T-helper 1 cell treated with Interleukin-12 subunit alpha and Interleukin-12 subunit beta and Interleukin-4 antibody, amounts not matched to agents 30 μg/mL and 1 μg/mL, for 36 hours (primary cell): ENCODE measurements at regions not wholly inside any gene's neighbourhood (a gene's known extent, or its start where the extent isn't known, plus 50 kb on each side); places are given as distances from the start of the nearest gene placed in this dataset.

Experiments used
- H3K27ac Mint-ChIP-seq: one replicate; pipeline ENCODE4 v1.8.0; 2021; ENCODE audit warnings: mild to moderate bottlenecking, mixed read lengths
- H3K27me3 Mint-ChIP-seq: one replicate; pipeline ENCODE4 v1.8.0; 2021; ENCODE audit warnings: low read depth, mixed read lengths
- H3K36me3 Mint-ChIP-seq: one replicate; pipeline ENCODE4 v1.8.0; 2021; ENCODE audit warnings: low read depth, mixed read lengths
- H3K4me1 Mint-ChIP-seq: one replicate; pipeline ENCODE4 v1.8.0; 2021; ENCODE audit warnings: low read depth, mixed read lengths
- H3K4me3 Mint-ChIP-seq: one replicate; pipeline ENCODE4 v1.8.0; 2021; ENCODE audit warnings: mild to moderate bottlenecking, moderate library complexity, mixed read lengths
- H3K9me3 Mint-ChIP-seq: one replicate; pipeline ENCODE4 v1.8.0; 2021; ENCODE audit warnings: mixed read lengths

DNA sequence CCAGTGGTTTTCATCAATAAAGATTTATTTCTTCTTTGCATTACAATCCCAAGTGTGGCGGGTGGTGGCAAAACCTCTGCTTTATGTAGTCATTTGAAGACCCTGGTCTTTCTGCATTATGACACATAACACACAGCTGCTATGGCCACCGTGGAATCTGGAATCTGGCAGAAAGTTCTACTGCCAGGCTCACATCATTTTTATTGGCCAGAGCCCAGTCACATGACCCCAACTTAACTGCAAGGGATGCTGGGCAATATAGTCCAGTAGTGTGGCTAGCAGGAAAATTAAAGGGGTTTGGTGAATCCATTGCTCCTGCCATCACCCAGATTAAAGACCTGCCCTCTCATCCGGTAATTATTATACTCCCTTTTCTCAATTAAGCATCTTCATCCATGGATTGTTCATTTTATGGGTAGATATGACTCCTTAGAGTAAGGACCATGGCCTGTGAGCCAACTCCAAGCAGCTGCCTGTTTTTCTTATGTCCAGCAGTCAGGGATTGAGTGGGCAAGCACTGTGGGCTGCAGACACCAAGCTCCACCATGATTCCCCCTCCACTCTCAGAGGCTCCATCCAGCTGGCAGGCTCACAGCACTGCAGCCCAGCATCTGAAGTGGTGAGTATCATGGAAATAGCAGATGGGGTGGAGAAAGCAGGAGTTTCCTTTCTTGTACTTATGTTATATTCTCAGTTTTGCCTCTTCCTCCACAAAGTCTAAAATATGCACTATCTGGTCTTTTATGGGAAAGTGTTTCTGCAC is 1030.7 kb downstream of the AACS start:
- Mint-ChIP-seq H3K36me3 (no peaks in the 10 kb centered on the region), H3K9me3 (peaks cover 13% of the 10 kb centered on the region), H3K4me3 (no peak overlapping the region), H3K4me1 (no peaks in the 10 kb centered on the region), H3K27ac (no peak overlapping the region), H3K27me3 (no peaks in the 10 kb centered on the region)

DNA sequence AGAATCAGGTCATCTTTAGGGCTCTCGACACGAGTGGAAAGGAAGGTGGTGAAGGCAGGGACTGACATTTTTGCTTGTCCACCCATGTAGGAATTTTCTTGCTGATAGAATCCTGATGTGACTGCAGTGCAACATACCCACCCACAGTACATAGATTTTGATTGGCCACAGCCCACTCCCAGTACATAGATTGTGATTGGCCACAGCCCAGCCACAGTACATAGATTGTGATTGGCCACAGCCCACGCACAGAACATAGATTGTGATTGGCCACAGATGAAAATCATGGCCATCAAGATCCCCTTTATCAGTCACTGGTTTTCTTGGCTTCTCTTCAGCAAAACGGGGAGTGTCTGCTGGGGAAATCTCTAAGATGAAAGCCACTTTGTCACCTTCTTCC is 1041.5 kb downstream of the AACS start:
- Mint-ChIP-seq H3K27me3 (no peaks in the 10 kb centered on the region), H3K27ac (no peak overlapping the region), H3K4me1 (no peaks in the 10 kb centered on the region), H3K4me3 (no peak overlapping the region), H3K36me3 (no peaks in the 10 kb centered on the region), H3K9me3 (peaks cover 3% of the 10 kb centered on the region)

DNA sequence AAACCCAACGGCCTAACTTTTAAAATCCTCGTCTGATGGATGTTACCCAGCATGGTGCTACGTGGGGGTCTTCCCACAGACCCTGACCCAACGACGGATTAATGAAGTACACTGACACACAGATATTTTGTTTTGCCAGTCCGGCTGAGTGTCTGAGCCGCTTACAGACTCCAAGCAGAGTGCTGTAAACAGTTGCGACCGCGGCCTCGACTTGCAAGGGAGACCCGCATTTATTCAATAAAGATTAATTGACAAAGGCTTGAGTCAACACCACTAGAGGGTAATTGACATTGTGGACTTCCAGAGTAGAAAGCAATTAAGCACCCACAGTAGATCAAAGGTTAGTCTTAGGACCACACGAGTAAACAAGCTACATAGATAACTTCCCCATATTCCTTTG is 1042.4 kb downstream of the AACS start:
- Mint-ChIP-seq H3K27ac (no peak overlapping the region), H3K4me3 (no peak overlapping the region), H3K27me3 (no peaks in the 10 kb centered on the region), H3K9me3 (peaks cover 3% of the 10 kb centered on the region), H3K4me1 (no peaks in the 10 kb centered on the region), H3K36me3 (no peaks in the 10 kb centered on the region)

DNA sequence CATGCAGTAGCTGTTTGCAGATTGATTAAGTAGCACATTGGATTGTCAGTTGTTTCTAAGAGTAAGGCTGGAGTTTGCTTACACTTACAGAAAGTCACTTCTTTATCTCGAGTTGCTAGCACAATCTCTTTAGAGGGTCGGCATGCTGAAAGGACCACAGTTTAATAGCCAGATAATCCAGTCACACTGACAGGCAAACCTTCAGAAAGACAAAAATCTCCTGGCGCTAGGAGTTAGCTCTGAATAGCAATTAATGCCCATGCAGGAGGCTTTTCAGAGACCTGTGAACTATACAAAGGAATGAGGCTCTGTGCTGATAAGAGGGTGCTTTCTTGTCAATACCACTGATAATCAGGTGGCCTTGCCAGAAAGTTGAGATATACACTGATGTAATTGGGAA is 1043.0 kb downstream of the AACS start:
- no peaks in the 10 kb centered on the region for H3K36me3 Mint-ChIP-seq

DNA sequence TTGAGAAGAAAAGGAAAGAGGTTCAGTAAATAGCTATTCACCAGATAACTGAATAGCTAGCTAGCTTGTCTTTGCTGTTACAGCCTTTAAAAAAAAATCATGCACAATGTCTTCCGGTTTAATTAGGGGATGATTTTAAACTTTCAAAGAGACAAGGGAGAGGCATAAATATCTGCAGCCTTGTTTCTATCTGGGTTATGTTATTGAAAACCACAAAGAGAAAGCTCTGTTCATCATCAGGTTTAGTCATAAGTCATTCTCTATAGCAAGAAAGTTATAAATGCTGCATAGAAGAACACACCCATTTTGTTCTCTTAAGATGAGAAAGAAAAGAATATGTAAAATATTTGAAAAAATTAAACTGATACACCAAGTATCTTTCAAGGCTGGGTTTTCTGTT is 1046.9 kb downstream of the AACS start:
- no peak overlapping the region for H3K27ac Mint-ChIP-seq
- no peaks in the 10 kb centered on the region for H3K4me1 Mint-ChIP-seq
- H3K9me3 Mint-ChIP-seq, result peaks cover 8% of the 10 kb centered on the region
- H3K27me3 Mint-ChIP-seq, result no peaks in the 10 kb centered on the region
- H3K36me3 Mint-ChIP-seq, result no peaks in the 10 kb centered on the region
- no peak overlapping the region for H3K4me3 Mint-ChIP-seq

More for the DNA sequence above, 1043.0 kb downstream of the AACS start:
- peaks cover 3% of the 10 kb centered on the region for H3K9me3 Mint-ChIP-seq
- H3K4me1 Mint-ChIP-seq, result no peaks in the 10 kb centered on the region
- H3K27ac Mint-ChIP-seq, result no peak overlapping the region
- H3K27me3 Mint-ChIP-seq, result no peaks in the 10 kb centered on the region
- H3K4me3 Mint-ChIP-seq, result no peak overlapping the region

DNA sequence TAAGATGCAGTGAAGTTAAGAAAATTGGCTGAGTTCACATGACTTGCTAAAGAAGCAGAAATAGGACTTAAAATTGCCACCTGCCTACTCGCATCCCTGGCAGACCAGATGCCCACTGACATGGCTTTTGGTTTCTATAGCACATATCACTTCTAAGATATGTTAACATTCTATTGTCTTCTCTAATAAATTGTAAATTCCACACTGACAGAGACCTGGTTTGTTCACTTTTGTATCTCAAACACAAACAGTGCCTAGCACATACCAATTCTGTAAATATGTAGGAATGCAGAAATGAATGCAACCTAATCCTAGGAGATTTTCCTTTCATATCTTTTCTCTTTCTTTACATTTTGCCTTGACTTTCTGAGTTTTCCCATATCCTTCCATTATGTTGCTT is 1047.6 kb downstream of the AACS start:
- H3K27me3 Mint-ChIP-seq, result no peaks in the 10 kb centered on the region

DNA sequence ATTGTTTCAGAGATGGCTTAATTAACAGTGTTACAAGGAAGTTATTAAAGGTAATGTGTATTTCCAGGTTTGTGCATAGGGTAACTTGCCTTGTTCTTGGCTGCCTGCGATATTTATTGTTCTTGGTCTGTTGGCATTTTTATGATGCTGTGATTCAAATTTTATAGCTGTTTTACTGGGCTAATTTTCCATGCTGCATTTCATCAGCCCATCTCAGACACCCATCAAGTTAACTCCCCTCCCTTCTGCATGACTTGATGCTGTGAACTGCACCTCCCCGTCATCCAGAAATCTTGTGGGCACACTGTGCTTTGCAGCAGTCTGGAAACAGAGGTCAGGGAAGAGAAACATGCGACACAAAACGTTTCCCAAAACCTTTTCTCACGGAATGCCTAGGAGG is 1049.2 kb downstream of the AACS start:
- Mint-ChIP-seq H3K9me3 (peaks cover 8% of the 10 kb centered on the region), H3K27ac (no peak overlapping the region), H3K27me3 (no peaks in the 10 kb centered on the region)

More for the DNA sequence above, 1047.6 kb downstream of the AACS start:
- Mint-ChIP-seq H3K4me3 (no peak overlapping the region), H3K27ac (no peak overlapping the region), H3K36me3 (no peaks in the 10 kb centered on the region), H3K4me1 (no peaks in the 10 kb centered on the region), H3K9me3 (peaks cover 8% of the 10 kb centered on the region)

DNA sequence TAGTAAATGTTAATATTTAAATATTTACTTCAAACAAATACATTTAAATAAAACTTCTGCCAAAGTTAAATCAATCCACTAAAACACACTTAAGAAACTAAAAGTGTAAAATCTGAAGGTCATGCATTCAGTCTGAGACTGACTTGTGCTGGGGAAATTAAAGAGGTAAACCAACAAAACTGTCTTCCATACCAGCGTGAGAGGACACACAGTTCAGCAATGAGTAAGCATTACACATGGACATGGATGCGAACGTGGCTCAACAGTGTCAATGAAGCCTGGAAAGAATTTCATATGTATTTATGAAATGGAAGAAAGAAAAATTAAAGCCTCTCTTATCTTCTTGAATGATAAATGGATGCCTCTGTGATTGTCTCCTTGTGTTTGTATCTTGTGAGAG is 1052.3 kb downstream of the AACS start:
- Mint-ChIP-seq H3K27ac (no peak overlapping the region), H3K27me3 (no peaks in the 10 kb centered on the region), H3K9me3 (peaks cover 6% of the 10 kb centered on the region), H3K4me1 (no peaks in the 10 kb centered on the region), H3K4me3 (no peak overlapping the region), H3K36me3 (no peaks in the 10 kb centered on the region)

More for the DNA sequence above, 1049.2 kb downstream of the AACS start:
- Mint-ChIP-seq H3K36me3 (no peaks in the 10 kb centered on the region), H3K4me3 (no peak overlapping the region), H3K4me1 (no peaks in the 10 kb centered on the region)

DNA sequence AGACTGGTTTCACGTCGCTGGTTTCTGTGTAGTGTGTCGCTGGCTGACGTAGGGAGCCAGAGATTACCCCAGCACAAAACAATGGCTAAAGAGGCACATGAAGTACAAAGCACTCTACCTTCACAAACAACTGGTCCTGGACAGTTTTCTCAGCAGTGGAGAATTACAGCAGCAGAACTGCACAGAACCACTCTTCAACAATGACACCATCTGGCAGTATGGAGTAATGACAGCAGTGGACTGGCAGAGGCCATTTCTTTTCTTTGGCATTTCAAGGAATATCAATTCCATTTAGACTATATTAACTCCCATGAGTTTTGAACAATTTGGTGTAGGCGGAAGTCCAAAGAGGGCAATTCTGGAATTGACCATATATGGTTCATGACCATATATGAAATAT is 1074.1 kb downstream of the AACS start:
- no peaks in the 10 kb centered on the region for H3K4me1 Mint-ChIP-seq
- H3K36me3 Mint-ChIP-seq, result no peaks in the 10 kb centered on the region
- H3K4me3 Mint-ChIP-seq, result no peak overlapping the region
- H3K9me3 Mint-ChIP-seq, result peaks cover 59% of the 10 kb centered on the region
- H3K27ac Mint-ChIP-seq, result no peak overlapping the region
- H3K27me3 Mint-ChIP-seq, result no peaks in the 10 kb centered on the region

DNA sequence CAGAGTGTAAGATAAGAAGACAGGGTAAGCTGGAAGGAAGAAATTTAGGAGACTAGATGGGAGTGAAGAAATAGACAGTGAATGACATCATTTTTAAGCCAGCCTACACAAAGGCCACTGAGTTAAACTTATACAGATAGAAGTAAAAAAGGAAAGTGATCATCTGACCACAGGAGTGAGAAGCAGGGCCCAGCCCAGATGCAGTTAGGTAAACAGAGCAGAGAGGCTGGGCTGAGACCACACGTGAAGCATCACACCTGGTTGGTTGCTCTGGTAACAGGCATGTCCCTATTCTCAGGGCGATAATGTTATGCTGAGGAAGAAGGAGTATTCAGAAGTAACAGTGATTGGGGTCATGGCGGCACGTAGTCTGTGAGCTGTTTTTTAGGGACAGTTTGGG is 1079.4 kb downstream of the AACS start:
- no peaks in the 10 kb centered on the region for H3K4me1 Mint-ChIP-seq
- no peak overlapping the region for H3K4me3 Mint-ChIP-seq
- no peaks in the 10 kb centered on the region for H3K36me3 Mint-ChIP-seq
- H3K9me3 Mint-ChIP-seq, result peaks cover 29% of the 10 kb centered on the region
- no peaks in the 10 kb centered on the region for H3K27me3 Mint-ChIP-seq
- no peak overlapping the region for H3K27ac Mint-ChIP-seq

DNA sequence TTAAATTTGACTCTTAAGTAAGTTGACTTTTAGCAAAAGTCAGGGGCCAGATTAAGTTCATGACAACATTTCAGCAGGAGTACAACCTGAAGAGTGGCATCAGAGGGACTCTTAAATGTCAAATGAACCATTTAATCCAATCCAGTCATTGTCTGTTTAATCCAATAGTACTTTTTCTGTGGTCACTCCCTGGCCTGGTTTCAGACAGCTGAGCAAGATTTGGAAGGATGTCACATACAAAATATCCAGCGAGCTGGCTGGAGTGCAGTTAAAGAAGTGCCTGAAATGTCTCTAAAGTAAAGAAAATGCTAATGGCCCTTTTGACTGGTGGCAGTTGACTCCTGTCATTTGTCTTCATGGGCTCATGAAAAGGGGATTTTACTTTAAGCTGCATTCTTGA is 1082.1 kb downstream of the AACS start:
- no peaks in the 10 kb centered on the region for H3K4me1 Mint-ChIP-seq
- no peaks in the 10 kb centered on the region for H3K27me3 Mint-ChIP-seq
- H3K27ac Mint-ChIP-seq, result no peak overlapping the region
- peaks cover 22% of the 10 kb centered on the region for H3K9me3 Mint-ChIP-seq
- H3K36me3 Mint-ChIP-seq, result no peaks in the 10 kb centered on the region
- no peak overlapping the region for H3K4me3 Mint-ChIP-seq

DNA sequence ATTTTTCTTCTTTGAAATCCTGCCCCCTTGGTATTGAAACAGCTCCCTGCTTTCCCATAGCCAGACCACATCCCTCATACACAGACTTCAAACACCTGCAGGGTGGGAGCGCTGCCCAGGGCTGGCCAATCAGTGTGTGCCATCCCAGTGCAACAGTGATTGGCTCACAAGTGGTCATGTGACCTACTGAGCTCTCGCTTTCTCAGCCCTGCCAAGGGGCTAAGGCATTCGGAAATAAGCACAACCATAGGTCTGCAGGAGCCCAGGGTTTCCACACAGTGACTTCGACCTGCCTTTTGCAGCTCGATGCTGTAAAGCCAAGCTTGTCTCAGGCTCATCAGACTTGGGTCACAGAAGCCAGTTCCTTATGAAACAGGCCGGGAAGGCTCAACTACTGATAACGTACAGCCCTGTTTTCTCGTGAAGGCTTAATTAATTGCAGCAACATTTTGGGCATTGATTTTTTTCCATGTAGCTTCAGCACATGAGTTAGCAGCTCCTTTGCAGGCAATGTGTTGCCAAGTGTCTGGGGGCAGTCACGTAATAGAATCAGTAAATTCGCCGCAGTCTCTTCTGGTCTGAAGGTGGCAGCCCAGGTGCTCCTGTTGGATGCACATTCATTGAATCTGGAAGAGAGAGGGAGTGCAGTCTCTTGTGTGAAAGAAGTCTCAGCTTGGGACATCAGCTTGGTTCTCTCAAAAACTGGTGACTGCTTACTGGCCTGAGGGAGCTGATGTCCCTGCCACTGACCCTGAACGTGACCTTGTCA is 1091.8 kb downstream of the AACS start:
- Mint-ChIP-seq H3K4me1 (no peaks in the 10 kb centered on the region), H3K9me3 (peaks cover 4% of the 10 kb centered on the region), H3K4me3 (no peak overlapping the region), H3K27me3 (no peaks in the 10 kb centered on the region), H3K36me3 (no peaks in the 10 kb centered on the region), H3K27ac (no peak overlapping the region)

DNA sequence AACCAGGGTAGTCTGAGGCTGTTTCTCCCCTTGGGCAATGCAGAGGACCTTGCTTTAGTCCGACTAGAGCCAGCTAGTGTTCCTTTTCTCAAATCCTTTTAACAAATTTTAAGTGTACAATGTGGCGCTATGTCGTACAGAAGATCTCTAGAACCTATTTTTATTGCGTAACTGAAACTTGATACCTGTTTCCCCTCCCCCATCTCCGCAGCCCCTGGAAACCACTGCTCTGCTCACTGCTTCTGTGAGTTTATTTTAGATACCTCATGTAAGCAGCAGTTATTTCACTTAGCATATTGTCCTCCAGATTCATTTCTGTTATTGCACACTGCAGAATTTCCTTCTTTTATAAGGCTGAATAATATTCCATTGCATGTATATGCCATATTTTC is 1092.3 kb downstream of the AACS start:
- Mint-ChIP-seq H3K4me1 (no peaks in the 10 kb centered on the region), H3K27me3 (no peaks in the 10 kb centered on the region)

DNA sequence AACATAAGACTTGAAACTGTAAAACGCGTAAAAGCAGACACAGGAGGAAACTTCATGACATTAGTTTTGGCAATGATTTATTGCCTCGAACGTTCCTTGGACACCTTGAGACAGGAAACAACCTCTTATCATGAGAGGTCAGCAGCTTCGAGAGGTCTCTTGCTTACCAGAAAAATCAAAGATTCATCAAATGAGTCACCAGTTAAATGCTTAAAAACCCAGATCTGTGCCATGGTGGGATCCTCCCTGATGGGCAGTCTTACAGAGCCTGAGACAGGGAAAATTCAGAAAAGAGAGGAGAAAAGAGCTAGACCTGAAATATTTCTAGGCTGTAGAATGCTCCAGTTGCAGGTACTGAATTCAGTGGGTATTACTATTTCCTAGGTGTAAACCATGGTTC is 1093.9 kb downstream of the AACS start:
- Mint-ChIP-seq H3K4me3 (no peak overlapping the region), H3K36me3 (no peaks in the 10 kb centered on the region), H3K4me1 (no peaks in the 10 kb centered on the region), H3K27me3 (no peaks in the 10 kb centered on the region), H3K9me3 (peaks cover 10% of the 10 kb centered on the region), H3K27ac (no peak overlapping the region)

More for the DNA sequence above, 1092.3 kb downstream of the AACS start:
- Mint-ChIP-seq H3K4me3 (no peak overlapping the region), H3K36me3 (no peaks in the 10 kb centered on the region), H3K9me3 (peaks cover 10% of the 10 kb centered on the region), H3K27ac (no peak overlapping the region)

DNA sequence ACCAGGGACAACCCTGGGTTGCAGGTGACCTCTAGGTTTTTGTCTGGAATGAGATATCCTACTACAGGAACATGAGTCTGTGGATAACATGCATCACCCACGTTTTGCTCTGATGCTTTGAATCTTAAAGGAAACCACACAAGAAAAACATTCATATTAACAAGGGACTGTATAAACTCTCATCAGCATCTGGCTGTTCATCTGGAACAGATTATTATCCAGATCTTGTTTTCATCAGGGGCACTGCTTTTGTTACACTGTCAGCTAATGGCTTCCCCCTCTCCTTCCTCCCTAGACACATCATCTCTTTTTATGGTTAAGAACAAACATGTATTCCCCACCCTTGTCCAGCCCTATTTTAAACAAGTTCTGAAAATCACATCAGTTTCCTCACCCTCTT is 1095.7 kb downstream of the AACS start:
- H3K36me3 Mint-ChIP-seq, result no peaks in the 10 kb centered on the region
- H3K4me3 Mint-ChIP-seq, result no peak overlapping the region
- H3K27me3 Mint-ChIP-seq, result no peaks in the 10 kb centered on the region
- H3K27ac Mint-ChIP-seq, result no peak overlapping the region
- peaks cover 14% of the 10 kb centered on the region for H3K9me3 Mint-ChIP-seq
- H3K4me1 Mint-ChIP-seq, result no peaks in the 10 kb centered on the region
